ENCODE measurements at regions not wholly inside any gene's neighbourhood (a gene's known extent, or its start where the extent isn't known, plus 50 kb on each side); places are given as distances from the start of the nearest gene placed in this dataset.
"Not testable (repeated sequence)": the region's sequence is repeated elsewhere in the genome, so short reads cannot be mapped to it uniquely, and the experiment has no call there.

DNA sequence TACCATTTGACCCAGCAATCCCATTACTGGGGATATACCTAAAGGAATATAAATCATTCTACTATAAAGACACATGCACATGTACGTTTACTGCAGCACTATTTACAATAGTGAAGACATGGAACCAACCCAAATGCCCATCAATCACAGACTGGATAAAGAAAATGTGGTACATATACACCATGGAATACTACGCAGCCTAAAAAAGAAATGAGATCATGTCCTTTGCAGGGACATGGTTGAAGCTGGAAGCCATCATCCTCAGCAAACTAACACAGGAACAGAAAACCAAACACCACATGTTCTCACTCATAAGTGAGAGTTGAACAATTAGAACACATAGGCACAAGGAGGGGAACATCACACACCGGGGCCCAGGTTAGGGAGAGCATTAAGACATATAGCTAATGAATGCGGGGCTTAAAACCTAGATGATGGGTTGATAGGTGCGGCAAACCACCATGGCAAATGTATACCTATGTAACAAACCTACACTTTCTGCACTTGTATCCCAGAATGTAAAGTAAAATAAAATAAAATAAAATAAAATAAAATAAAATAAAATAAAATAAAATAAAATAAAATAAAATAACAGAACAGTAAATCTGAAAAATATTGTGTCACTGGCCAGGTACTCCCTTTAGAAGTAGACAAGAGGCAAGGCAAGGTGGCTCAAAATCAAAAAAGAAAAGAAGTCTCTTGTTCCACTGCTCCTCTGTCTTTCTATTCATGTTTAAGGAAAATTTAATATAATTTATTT is 423.8 kb upstream of the GRAMD2B start:
- not testable (repeated sequence) for H3K4me3 ChIP-seq (ENCODE audit: low read depth in 1 of 2, low read length in 2 of 2)

DNA sequence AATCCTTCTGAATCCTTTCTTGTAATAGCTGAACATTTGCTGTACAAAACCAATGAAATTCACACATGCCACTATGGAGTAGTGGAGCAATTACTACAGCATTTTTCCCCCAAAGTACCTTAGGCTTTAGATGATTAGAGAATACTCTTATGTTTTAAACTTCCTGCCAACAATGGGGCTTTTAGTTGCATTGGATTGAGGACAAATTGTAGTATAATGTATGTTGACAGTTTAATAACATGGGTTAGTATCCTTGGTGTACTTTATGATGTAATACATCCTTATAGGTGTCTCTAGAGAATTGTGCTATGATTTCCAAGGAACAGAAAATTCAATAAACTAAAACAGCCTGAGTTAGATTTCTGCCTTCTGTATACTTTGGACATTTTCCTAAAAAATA is 422.7 kb upstream of the GRAMD2B start:
- Histone ChIP-seq H3K9me3 (ENCODE audit: low read length) (no peaks in the 10 kb centered on the region), H3K4me1 (ENCODE audit: insufficient read depth, low read length) (peaks cover 27% of the 10 kb centered on the region), H3K36me3 (ENCODE audit: insufficient read depth, low read length) (no peaks in the 10 kb centered on the region), H3K27me3 (ENCODE audit: control insufficient read depth in 1 of 2, insufficient read depth in 2 of 2, low read length in 2 of 2) (no peaks in the 10 kb centered on the region), H3K4me3 (ENCODE audit: low read depth in 1 of 2, low read length in 2 of 2) (no peak overlapping the region), H3K9ac (ENCODE audit: low read length) (no peak overlapping the region), H3K27ac (ENCODE audit: low read depth, low read length) (no peak overlapping the region)

More for the DNA sequence above, 423.8 kb upstream of the GRAMD2B start:
- not testable (repeated sequence) for H3K9ac ChIP-seq (ENCODE audit: low read length); H3K27ac ChIP-seq (ENCODE audit: low read depth, low read length); H3K27me3 ChIP-seq (ENCODE audit: control insufficient read depth in 1 of 2, insufficient read depth in 2 of 2, low read length in 2 of 2); H3K9me3 ChIP-seq (ENCODE audit: low read length); H3K36me3 ChIP-seq (ENCODE audit: insufficient read depth, low read length)
- peaks cover 23% of the 10 kb centered on the region for H3K4me1 ChIP-seq (ENCODE audit: insufficient read depth, low read length)

DNA sequence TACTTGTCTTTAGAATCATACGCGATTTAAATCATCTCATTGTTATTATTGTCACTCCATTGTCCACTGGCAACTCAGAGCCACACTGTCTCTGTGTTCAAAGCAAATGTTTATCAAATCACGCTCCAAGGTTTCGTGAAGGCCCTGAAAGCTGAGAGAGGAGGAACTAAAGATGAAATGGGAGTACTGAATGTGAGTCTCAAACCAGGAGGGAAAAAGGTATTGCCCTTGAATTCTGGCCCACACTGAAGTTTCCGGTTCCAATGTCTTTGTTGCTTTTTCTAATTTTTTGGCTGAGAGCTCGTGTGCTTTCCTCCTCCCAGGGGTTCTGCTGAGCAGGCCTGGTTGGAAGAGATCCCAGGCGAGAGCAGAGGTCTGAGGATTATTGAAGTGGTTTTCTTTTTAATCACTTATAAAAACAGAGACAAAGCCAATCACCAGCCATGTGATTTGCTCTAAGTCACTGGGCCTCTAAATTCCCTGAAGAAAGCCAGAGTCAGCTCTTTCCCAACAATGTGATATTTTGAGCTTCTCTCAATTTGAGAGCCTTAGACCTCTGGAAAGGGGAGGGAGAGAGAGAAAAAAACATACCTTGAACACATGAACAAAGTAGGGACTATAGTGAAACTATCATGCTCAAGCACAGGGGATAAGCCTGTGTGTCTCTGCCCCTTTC is 420.8 kb upstream of the GRAMD2B start:
- Histone ChIP-seq H3K9ac (ENCODE audit: low read length) (no peak overlapping the region), H3K27ac (ENCODE audit: low read depth, low read length) (no peak overlapping the region), H3K27me3 (ENCODE audit: control insufficient read depth in 1 of 2, insufficient read depth in 2 of 2, low read length in 2 of 2) (no peaks in the 10 kb centered on the region), H3K9me3 (ENCODE audit: low read length) (no peaks in the 10 kb centered on the region), H3K36me3 (ENCODE audit: insufficient read depth, low read length) (no peaks in the 10 kb centered on the region), H3K4me1 (ENCODE audit: insufficient read depth, low read length) (peaks cover 27% of the 10 kb centered on the region), H3K4me3 (ENCODE audit: low read depth in 1 of 2, low read length in 2 of 2) (no peak overlapping the region)

GRCh38 chr5:126003309-126003708 is 419.9 kb upstream of the GRAMD2B start:
- Histone ChIP-seq H3K4me3 (ENCODE audit: low read depth in 1 of 2, low read length in 2 of 2) (no peak overlapping the region), H3K27ac (ENCODE audit: low read depth, low read length) (no peak overlapping the region), H3K9me3 (ENCODE audit: low read length) (no peaks in the 10 kb centered on the region), H3K27me3 (ENCODE audit: control insufficient read depth in 1 of 2, insufficient read depth in 2 of 2, low read length in 2 of 2) (no peaks in the 10 kb centered on the region), H3K4me1 (ENCODE audit: insufficient read depth, low read length) (peaks cover 27% of the 10 kb centered on the region), H3K36me3 (ENCODE audit: insufficient read depth, low read length) (no peaks in the 10 kb centered on the region), H3K9ac (ENCODE audit: low read length) (no peak overlapping the region)

DNA sequence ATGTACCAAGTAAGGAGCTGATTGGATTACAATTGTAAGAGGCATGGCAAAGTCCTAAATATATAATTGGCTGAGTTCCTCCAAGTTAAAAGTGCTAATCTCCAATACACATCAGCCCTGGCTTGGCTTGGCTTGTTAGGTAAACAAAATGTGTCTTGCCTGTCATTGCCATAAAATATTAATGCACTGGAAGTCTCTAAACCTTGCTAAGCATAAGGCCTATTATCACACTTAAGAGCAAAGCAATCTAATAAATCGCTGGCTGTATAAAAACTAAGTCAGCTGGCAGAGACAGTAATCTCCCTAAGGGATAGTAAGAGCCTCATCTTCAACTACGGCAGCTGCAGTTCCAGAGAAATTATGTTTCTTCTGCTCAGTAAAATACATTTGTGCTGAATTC is 418.6 kb upstream of the GRAMD2B start:
- Histone ChIP-seq H3K27ac (ENCODE audit: low read depth, low read length) (no peak overlapping the region), H3K9ac (ENCODE audit: low read length) (no peak overlapping the region), H3K4me1 (ENCODE audit: insufficient read depth, low read length) (peaks cover 27% of the 10 kb centered on the region), H3K9me3 (ENCODE audit: low read length) (no peaks in the 10 kb centered on the region), H3K4me3 (ENCODE audit: low read depth in 1 of 2, low read length in 2 of 2) (no peak overlapping the region), H3K27me3 (ENCODE audit: control insufficient read depth in 1 of 2, insufficient read depth in 2 of 2, low read length in 2 of 2) (no peaks in the 10 kb centered on the region), H3K36me3 (ENCODE audit: insufficient read depth, low read length) (no peaks in the 10 kb centered on the region)

DNA sequence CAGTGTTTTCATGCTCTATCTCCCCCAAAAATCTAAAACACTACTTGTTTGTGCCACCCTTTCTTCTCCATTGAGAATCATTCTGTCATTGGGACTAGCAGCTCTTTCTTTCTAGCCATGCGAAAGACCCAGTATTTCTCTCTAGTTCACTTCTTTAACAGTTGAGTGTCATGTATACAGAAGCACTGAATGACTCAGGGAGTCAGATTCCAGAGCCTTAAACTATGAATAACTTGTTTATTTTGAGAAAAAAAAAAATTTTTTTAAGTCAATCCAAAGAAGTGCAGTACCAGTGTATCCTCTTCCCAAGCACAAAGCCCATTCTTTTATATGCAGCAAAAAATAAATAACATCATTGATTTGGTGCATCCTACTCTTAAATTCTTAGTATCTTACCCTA is 415.4 kb upstream of the GRAMD2B start:
- Histone ChIP-seq H3K4me3 (ENCODE audit: low read depth in 1 of 2, low read length in 2 of 2) (no peak overlapping the region), H3K9me3 (ENCODE audit: low read length) (no peaks in the 10 kb centered on the region), H3K27ac (ENCODE audit: low read depth, low read length) (no peak overlapping the region), H3K4me1 (ENCODE audit: insufficient read depth, low read length) (peaks cover 16% of the 10 kb centered on the region), H3K9ac (ENCODE audit: low read length) (no peak overlapping the region), H3K27me3 (ENCODE audit: control insufficient read depth in 1 of 2, insufficient read depth in 2 of 2, low read length in 2 of 2) (no peaks in the 10 kb centered on the region), H3K36me3 (ENCODE audit: insufficient read depth, low read length) (no peaks in the 10 kb centered on the region)

DNA sequence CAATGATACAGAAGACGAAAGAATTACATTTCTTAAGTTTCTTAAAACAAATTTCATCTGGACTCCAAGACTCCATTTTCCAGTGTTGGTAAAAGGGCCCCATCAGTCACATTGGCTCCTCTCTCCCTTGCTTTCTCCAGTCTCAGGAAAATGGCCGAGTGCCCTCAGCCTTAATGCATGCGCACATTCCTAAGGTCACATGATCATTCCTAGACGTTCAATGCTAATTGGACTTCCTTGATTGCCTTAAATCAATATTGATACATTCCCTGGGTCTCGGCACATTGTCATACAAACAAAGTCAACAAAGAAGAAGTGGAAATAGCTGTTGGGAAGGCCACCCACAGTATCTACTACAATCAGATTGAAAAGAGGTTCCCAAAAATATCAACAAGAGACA is 413.6 kb upstream of the GRAMD2B start:
- Histone ChIP-seq H3K27ac (ENCODE audit: low read depth, low read length) (no peak overlapping the region), H3K27me3 (ENCODE audit: control insufficient read depth in 1 of 2, insufficient read depth in 2 of 2, low read length in 2 of 2) (no peaks in the 10 kb centered on the region), H3K4me3 (ENCODE audit: low read depth in 1 of 2, low read length in 2 of 2) (no peak overlapping the region), H3K36me3 (ENCODE audit: insufficient read depth, low read length) (no peaks in the 10 kb centered on the region), H3K9ac (ENCODE audit: low read length) (no peak overlapping the region), H3K9me3 (ENCODE audit: low read length) (no peaks in the 10 kb centered on the region), H3K4me1 (ENCODE audit: insufficient read depth, low read length) (peaks cover 3% of the 10 kb centered on the region)

- H3K4me1 ChIP-seq (ENCODE audit: insufficient read depth, low read length); H3K9me3 ChIP-seq (ENCODE audit: low read length); H3K27me3 ChIP-seq (ENCODE audit: control insufficient read depth in 1 of 2, insufficient read depth in 2 of 2, low read length in 2 of 2); H3K36me3 ChIP-seq (ENCODE audit: insufficient read depth, low read length); H3K27ac ChIP-seq (ENCODE audit: low read depth, low read length); H3K4me3 ChIP-seq (ENCODE audit: low read depth in 1 of 2, low read length in 2 of 2); H3K9ac ChIP-seq (ENCODE audit: low read length): not testable (repeated sequence)
Observed at GRCh38 chr5:126011526-126011925, 411.7 kb upstream of the GRAMD2B start.

DNA sequence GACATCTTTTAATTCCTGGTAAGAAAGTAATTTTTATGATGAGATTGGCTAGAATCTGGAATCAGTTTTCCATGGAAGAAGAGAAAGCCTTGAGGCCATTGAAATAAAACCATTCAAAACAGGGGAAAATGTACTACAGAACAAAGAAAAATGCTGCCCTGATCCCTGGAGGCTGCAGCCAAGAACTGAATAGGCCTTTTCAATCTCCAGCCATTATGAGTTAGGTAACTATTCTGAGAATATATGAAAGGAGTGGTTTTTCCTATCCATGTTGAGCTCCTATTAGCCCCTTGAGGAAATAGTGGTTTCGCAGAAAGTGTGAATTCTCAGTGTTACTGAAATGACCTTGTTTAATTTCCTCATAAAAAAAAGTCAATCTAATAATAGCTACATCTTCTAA is 408.5 kb upstream of the GRAMD2B start:
- Histone ChIP-seq H3K27ac (ENCODE audit: low read depth, low read length) (no peak overlapping the region), H3K4me1 (ENCODE audit: insufficient read depth, low read length) (peaks cover 9% of the 10 kb centered on the region), H3K9me3 (ENCODE audit: low read length) (no peaks in the 10 kb centered on the region), H3K4me3 (ENCODE audit: low read depth in 1 of 2, low read length in 2 of 2) (no peak overlapping the region), H3K36me3 (ENCODE audit: insufficient read depth, low read length) (no peaks in the 10 kb centered on the region), H3K9ac (ENCODE audit: low read length) (no peak overlapping the region), H3K27me3 (ENCODE audit: control insufficient read depth in 1 of 2, insufficient read depth in 2 of 2, low read length in 2 of 2) (no peaks in the 10 kb centered on the region)

GRCh38 chr5:126015235-126016181 is 407.7 kb upstream of the GRAMD2B start:
- H3K4me3 ChIP-seq (ENCODE audit: low read depth in 1 of 2, low read length in 2 of 2) = no peak overlapping the region
- no peaks in the 10 kb centered on the region for H3K27me3 ChIP-seq (ENCODE audit: control insufficient read depth in 1 of 2, insufficient read depth in 2 of 2, low read length in 2 of 2)
- no peak overlapping the region for H3K27ac ChIP-seq (ENCODE audit: low read depth, low read length)
- H3K9me3 ChIP-seq (ENCODE audit: low read length) = no peaks in the 10 kb centered on the region
- peaks cover 9% of the 10 kb centered on the region for H3K4me1 ChIP-seq (ENCODE audit: insufficient read depth, low read length)
- no peak overlapping the region for H3K9ac ChIP-seq (ENCODE audit: low read length)
- H3K36me3 ChIP-seq (ENCODE audit: insufficient read depth, low read length) = no peaks in the 10 kb centered on the region

- no peaks in the 10 kb centered on the region for H3K27me3 ChIP-seq (ENCODE audit: control insufficient read depth in 1 of 2, insufficient read depth in 2 of 2, low read length in 2 of 2)
- peaks cover 9% of the 10 kb centered on the region for H3K4me1 ChIP-seq (ENCODE audit: insufficient read depth, low read length)
- H3K4me3 ChIP-seq (ENCODE audit: low read depth in 1 of 2, low read length in 2 of 2) = no peak overlapping the region
- no peak overlapping the region for H3K9ac ChIP-seq (ENCODE audit: low read length)
- no peaks in the 10 kb centered on the region for H3K9me3 ChIP-seq (ENCODE audit: low read length)
- no peaks in the 10 kb centered on the region for H3K36me3 ChIP-seq (ENCODE audit: insufficient read depth, low read length)
- H3K27ac ChIP-seq (ENCODE audit: low read depth, low read length) = no peak overlapping the region
Observed at GRCh38 chr5:126016256-126016655, 407.0 kb upstream of the GRAMD2B start.

Data from muscle layer of colon (tissue), 2 donors.